ENCODE measurements at regions not wholly inside any gene's neighbourhood (a gene's known extent, or its start where the extent isn't known, plus 50 kb on each side); places are given as distances from the start of the nearest gene placed in this dataset.

- Mint-ChIP-seq H3K27me3 (ENCODE audit: low read depth) (peaks cover 13% of the 10 kb centered on the region), H3K27ac (ENCODE audit: unreplicated experiment) (no peak overlapping the region), H3K4me1 (ENCODE audit: low read depth) (no peaks in the 10 kb centered on the region), H3K36me3 (ENCODE audit: low read depth) (no peaks in the 10 kb centered on the region), H3K9me3 (ENCODE audit: low read depth) (no peaks in the 10 kb centered on the region), H3K4me3 (ENCODE audit: unreplicated experiment) (no peak overlapping the region)
- peak; percentile 75 for DNase-seq (ENCODE audit: low spot score)
- no peak for TF ChIP-seq CTCF (IDR thresholded peaks at IDR 0.05)
Measured at GRCh38 chr14:104316723-104317491, 178.5 kb downstream of the KIF26A start.

GRCh38 chr14:104317492-104317805, 179.1 kb downstream of the KIF26A start:
- Mint-ChIP-seq H3K36me3 (ENCODE audit: low read depth) (no peaks in the 10 kb centered on the region), H3K27ac (ENCODE audit: unreplicated experiment) (no peak overlapping the region), H3K27me3 (ENCODE audit: low read depth) (peaks cover 15% of the 10 kb centered on the region), H3K4me3 (ENCODE audit: unreplicated experiment) (no peak overlapping the region), H3K4me1 (ENCODE audit: low read depth) (no peaks in the 10 kb centered on the region), H3K9me3 (ENCODE audit: low read depth) (no peaks in the 10 kb centered on the region)
- peak; percentile 77 for DNase-seq (ENCODE audit: low spot score)
- no peak for TF ChIP-seq CTCF (IDR thresholded peaks at IDR 0.05)

GRCh38 chr14:104317975-104318557, 179.7 kb downstream of the KIF26A start:
- Mint-ChIP-seq H3K9me3 (ENCODE audit: low read depth) (no peaks in the 10 kb centered on the region), H3K4me1 (ENCODE audit: low read depth) (no peaks in the 10 kb centered on the region), H3K4me3 (ENCODE audit: unreplicated experiment) (no peak overlapping the region), H3K36me3 (ENCODE audit: low read depth) (no peaks in the 10 kb centered on the region), H3K27ac (ENCODE audit: unreplicated experiment) (no peak overlapping the region), H3K27me3 (ENCODE audit: low read depth) (peaks cover 13% of the 10 kb centered on the region)
- no peak for TF ChIP-seq CTCF (IDR thresholded peaks at IDR 0.05)
- DNase-seq (ENCODE audit: low spot score), result peak; percentile 81

GRCh38 chr14:104318558-104319490, 180.4 kb downstream of the KIF26A start:
- no peak overlapping the region for H3K27ac Mint-ChIP-seq (ENCODE audit: unreplicated experiment)
- H3K36me3 Mint-ChIP-seq (ENCODE audit: low read depth), result no peaks in the 10 kb centered on the region
- no peak for TF ChIP-seq CTCF (IDR thresholded peaks at IDR 0.05)
- peak; percentile 85 for DNase-seq (ENCODE audit: low spot score)
- no peak overlapping the region for H3K4me3 Mint-ChIP-seq (ENCODE audit: unreplicated experiment)
- no peaks in the 10 kb centered on the region for H3K9me3 Mint-ChIP-seq (ENCODE audit: low read depth)
- H3K4me1 Mint-ChIP-seq (ENCODE audit: low read depth), result no peaks in the 10 kb centered on the region
- H3K27me3 Mint-ChIP-seq (ENCODE audit: low read depth), result peaks cover 8% of the 10 kb centered on the region

All from chondrocyte (in vitro differentiated cells).